K562 (cell line): ENCODE measurements at regions not wholly inside any gene's neighbourhood (a gene's known extent, or its start where the extent isn't known, plus 50 kb on each side); places are given as distances from the start of the nearest gene placed in this dataset.

ENCODE experiments used
- ATAC-seq: fragments of 200-7000 bp; cut with Tn5 transposase; 3 replicates; pipeline ENCODE4 v1.9.1; 2020; ENCODE audit warnings: moderate library complexity
- BruUV-seq: library from RNA; stranded (reverse); fragments of 400-500 nt; replicated peaks from 2 replicates; lab custom pipeline; 2021; lab: Mats Ljungman, UMichigan
- CTCF ChIA-PET: fragments of 300-600 bp; formaldehyde crosslinking; extraction: SDS; loops from one replicate; lab custom pipeline; 2021; ENCODE audit warnings: low intra/inter-chr PET ratio; lab: Yijun Ruan, JAX
- POLR2A ChIA-PET: fragments of 300-600, 350-650 bp; sonication (Branson Sonifier 250); formaldehyde crosslinking; extraction: SDS; loops from one replicate; lab custom pipeline; 2021; ENCODE audit warnings: antibody characterized with exemption, inconsistent platforms; lab: Yijun Ruan, JAX
- DNase-seq, 4 experiments: peaks; one replicate each; pipeline versions ENCODE4 v3.0.0 to v3.0.0-alpha.2; 2011 to 2018; ENCODE audit warnings: low spot score in 3 of 4, mixed read lengths in 3 of 4; ENCODE audit errors: extremely low read depth in 1 of 4
- FAIRE-seq: peaks from 2 replicates; lab custom pipeline; 2011; peaks lifted over from hg19 to GRCh38; lab: Jason Lieb, UNC
- H2AFZ ChIP-seq: 2 replicates; pipeline ENCODE4 v1.6.0; 2011; ENCODE audit warnings: low read depth, low read length, control low read depth, inconsistent platforms
- H3K27ac ChIP-seq: fragments of 200-600 bp; 3 replicates; pipeline ENCODE4 v1.8.0; 2011; ENCODE audit warnings: low read depth, mild to moderate bottlenecking, control low read depth, inconsistent platforms, low read length, moderate library complexity, mixed read lengths; ENCODE audit errors: extremely low read depth
- H3K27me3 ChIP-seq, 2 experiments: fragments of 300-600 bp in 1 of 2; 2 replicates in 1 of 2; 3 replicates in 1 of 2; pipeline versions ENCODE4 v1.6.0 to v1.8.0; 2011; ENCODE audit warnings: inconsistent platforms in 2 of 2, low read length in 2 of 2, mild to moderate bottlenecking in 1 of 2, mixed read lengths in 1 of 2, moderate library complexity in 1 of 2; ENCODE audit not compliant: control insufficient read depth in 2 of 2, insufficient read depth in 2 of 2
- H3K36me3 ChIP-seq: fragments of 300-600 bp; 3 replicates; pipeline ENCODE4 v1.8.0; 2011; ENCODE audit warnings: mild to moderate bottlenecking, low read length, inconsistent platforms; ENCODE audit not compliant: control insufficient read depth, insufficient read depth
- H3K4me1 ChIP-seq, 2 experiments: fragments of 200-600 bp in 1 of 2; replicated peaks in 1 of 2; 2 replicates in 1 of 2; 3 replicates in 1 of 2; pipeline versions ENCODE4 v1.5.1 to v1.8.0; 2011; ENCODE audit warnings: inconsistent platforms in 2 of 2, low read length in 2 of 2, mild to moderate bottlenecking in 1 of 2, mixed read lengths in 1 of 2, moderate library complexity in 1 of 2; ENCODE audit not compliant: control insufficient read depth in 2 of 2, insufficient read depth in 2 of 2
- H3K4me2 ChIP-seq: 2 replicates; pipeline ENCODE4 v1.6.1; 2011; ENCODE audit warnings: low read length, control low read depth, inconsistent platforms, mixed read lengths; ENCODE audit not compliant: insufficient read depth
- H3K4me3 ChIP-seq: fragments of 200-600 bp; sonication (generic), shearing (Covaris generic); 2 replicates; pipeline ENCODE4 v1.5.1; 2016; ENCODE audit warnings: control low read depth, inconsistent platforms
- H3K79me2 ChIP-seq: fragments of 200-600 bp; 3 replicates; pipeline ENCODE4 v1.8.0; 2011; ENCODE audit warnings: low read length, inconsistent platforms; ENCODE audit not compliant: control insufficient read depth, insufficient read depth
- H3K9ac ChIP-seq, 2 experiments: 2 replicates each; pipeline versions ENCODE4 v1.6.0 to v1.6.1; 2011; ENCODE audit warnings: low read depth in 2 of 2, low read length in 2 of 2, control low read depth in 1 of 2, inconsistent platforms in 1 of 2, mild to moderate bottlenecking in 1 of 2, mixed read lengths in 1 of 2; ENCODE audit not compliant: insufficient read depth in 1 of 2
- H3K9me1 ChIP-seq: one replicate; pipeline ENCODE4 v1.6.0; 2011; ENCODE audit warnings: inconsistent platforms, mild to moderate bottlenecking, low read length, moderate library complexity; ENCODE audit not compliant: control insufficient read depth, insufficient read depth
- H3K9me3 ChIP-seq: replicated peaks from 2 replicates; pipeline ENCODE4 v1.5.1; 2011; ENCODE audit warnings: low read depth, low read length, inconsistent platforms; ENCODE audit not compliant: control insufficient read depth, insufficient read depth
- H4K20me1 ChIP-seq: replicated peaks from 2 replicates; pipeline ENCODE4 v1.6.1; 2011; ENCODE audit warnings: low read length, inconsistent platforms, mixed read lengths; ENCODE audit not compliant: control insufficient read depth, insufficient read depth
- CREM ChIP-seq: IDR thresholded peaks from 2 replicates; pipeline ENCODE4 v1.6.1; 2014; ENCODE audit warnings: antibody characterized with exemption, low read depth
- DNMT1 ChIP-seq: fragments of 450-650 bp; IDR thresholded peaks from 2 replicates; pipeline ENCODE4 v1.6.1; 2016; ENCODE audit warnings: antibody characterized with exemption, mild to moderate bottlenecking
- HMG20B ChIP-seq: fragments of 250-450 bp; sonication (Bioruptor Pico); IDR thresholded peaks from 2 replicates; pipeline ENCODE4 v1.5.0; 2021; ENCODE audit warnings: mild to moderate bottlenecking
- MBD1 ChIP-seq: fragments of 250-450 bp; sonication (Bioruptor Pico); IDR thresholded peaks from 2 replicates; pipeline ENCODE4 v1.8.0; 2022; ENCODE audit warnings: inconsistent platforms
- MNT ChIP-seq, 2 experiments: fragments of 450-650 bp; conservative IDR thresholded peaks; 2 replicates each; pipeline ENCODE4 v1.6.1; 2017; ENCODE audit warnings: mild to moderate bottlenecking in 2 of 2, moderate library complexity in 2 of 2
- NELFE ChIP-seq: IDR thresholded peaks from 2 replicates; pipeline ENCODE4 v1.6.1; 2011; ENCODE audit warnings: mild to moderate bottlenecking; ENCODE audit not compliant: insufficient read depth, insufficient read length
- PRMT5 ChIP-seq: sonication (generic); formaldehyde crosslinking; IDR thresholded peaks from 2 replicates; pipeline ENCODE4 v1.5.0; 2020; ENCODE audit warnings: missing genetic modification reagents
- SAP30 ChIP-seq: fragments of 200-600 bp; sonication (generic); IDR thresholded peaks from 2 replicates; pipeline ENCODE4 v1.6.1; 2012; ENCODE audit warnings: borderline replicate concordance, low read depth, mild to moderate bottlenecking, moderate library complexity, low read length, control low read depth, inconsistent platforms; ENCODE audit not compliant: insufficient read depth, poor library complexity, severe bottlenecking
- TAF1 ChIP-seq: IDR thresholded peaks from 2 replicates; pipeline ENCODE4 v1.6.1; 2011; ENCODE audit warnings: mild to moderate bottlenecking, low read length, moderate library complexity; ENCODE audit not compliant: insufficient read depth, control insufficient read depth, severe bottlenecking; ENCODE audit errors: extremely low read depth
- THAP7 ChIP-seq: fragments of 250-450 bp; sonication (Bioruptor Pico); IDR thresholded peaks from 2 replicates; pipeline ENCODE4 v1.5.0; 2021
- TRIM28 ChIP-seq: fragments of 450-650 bp; IDR thresholded peaks from 2 replicates; pipeline ENCODE4 v1.6.1; 2017
- ZBTB11 ChIP-seq, 3 experiments: fragments of 200-800 bp in 1 of 3; fragments of 250-450 bp in 1 of 3; fragments of 450-650 bp in 1 of 3; sonication (Bioruptor Pico) in 1 of 3; sonication (Bioruptor generic) in 1 of 3; formaldehyde crosslinking in 1 of 3; IDR thresholded peaks; 2 replicates each; pipeline versions ENCODE4 v1.6.1 to v1.8.0; 2016 to 2022; ENCODE audit warnings: mild to moderate bottlenecking in 2 of 3, missing genetic modification characterization in 2 of 3, missing compliant biosample characterization in 1 of 3, moderate library complexity in 1 of 3
- ZBTB12 ChIP-seq: fragments of 250-450 bp; sonication (Bioruptor Pico); IDR thresholded peaks from 2 replicates; pipeline ENCODE4 v1.4.0; 2020
- ZNF133 ChIP-seq: fragments of 250-450 bp; sonication (Bioruptor Pico); IDR thresholded peaks from 2 replicates; pipeline ENCODE4 v1.4.0; 2020; ENCODE audit warnings: mild to moderate bottlenecking
- WGBS: fragments of 100-300 bp; shearing (Covaris generic); methylation state at CpG from one replicate; pipeline ENCODE4 v1.1.6; 2016; ENCODE audit warnings: low coverage, mixed read lengths; ENCODE audit not compliant: insufficient coverage; ENCODE audit errors: missing lambda C conversion rate; 5-methylcytosine and 5-hydroxymethylcytosine counted together
- in situ Hi-C: fragments of 300-500 bp; cut with MboI; formaldehyde crosslinking; loops from 4 replicates; pipeline ENCODE4 v1.15.0; 2018; ENCODE audit warnings: inconsistent platforms, mixed read lengths
- intact Hi-C: fragments of 100-400 bp; cut with micrococcal nuclease; formaldehyde crosslinking; loops from 2 replicates; pipeline ENCODE4 v1.14.2; 2022

- CTCF ChIA-PET = no interaction called here
- in situ Hi-C loops = no loop called here
- no peak overlapping the region for H2AFZ ChIP-seq
- FAIRE-seq = no peak
- H3K4me1 ChIP-seq = no peaks in the 10 kb centered on the region; a peak in 1 of 5 replicates
- H4K20me1 ChIP-seq = no peaks in the 10 kb centered on the region
- no TSS peak for BruUV-seq
- H3K79me2 ChIP-seq = no peaks in the 10 kb centered on the region
- no peaks in the 10 kb centered on the region for H3K36me3 ChIP-seq
- intact Hi-C loops = no loop called here
- POLR2A ChIA-PET = interaction anchor here (0.6 kb wide), 1 partner anchor 171 kb away, joined by 3 read pairs; no protein-coding TSS in a partner anchor
- no peak overlapping the region for H3K4me3 ChIP-seq
- no peak for DNase-seq
- H3K9ac ChIP-seq = no peak overlapping the region
- H3K27me3 ChIP-seq = peaks cover 0 to 8% of the 10 kb centered on the region in 2 experiments; a peak in 2 of 5 replicates
- H3K4me2 ChIP-seq = no peak overlapping the region
- H3K9me1 ChIP-seq = no peaks in the 10 kb centered on the region
- ATAC-seq = no peak
- 0% methylated on average over 6 of the region's 6 CpGs for WGBS
- no peaks in the 10 kb centered on the region for H3K9me3 ChIP-seq
- H3K27ac ChIP-seq = no peak overlapping the region
- TF ChIP-seq ZBTB11 (CRISPR knock-in tag; IDR thresholded peaks at IDR 0.05) (no peak), THAP7 (no peak), PRMT5 (CRISPR knock-in tag) (no peak), DNMT1 (no peak), HMG20B (no peak), MBD1 (CRISPR knock-in tag) (no peak), ZBTB12 (CRISPR knock-in tag) (no peak), TRIM28 (no peak), TAF1 (no peak), SAP30 (no peak), NELFE (no peak), ZNF133 (no peak), CREM (no peak), MNT (conservative IDR thresholded peaks at IDR 0.05) (no peak)
These were observed 320.4 kb downstream of the DRD1 start for GRCh38 chr5:175123542-175123941.
